GM21447 (cell line): ENCODE measurements at regions not wholly inside any gene's neighbourhood (a gene's known extent, or its start where the extent isn't known, plus 50 kb on each side); places are given as distances from the start of the nearest gene placed in this dataset.
"Not testable (repeated sequence)": the region's sequence is repeated elsewhere in the genome, so short reads cannot be mapped to it uniquely, and the experiment has no call there.

Source experiments
- ATAC-seq: cut with Tn5 transposase; IDR thresholded peaks from one replicate; pipeline ENCODE4 v1.9.1; 2021; ENCODE audit not compliant: unreplicated experiment

GRCh38 chr4:17020451-17020850, 122.0 kb upstream of the LDB2 start:
- ATAC-seq, result no peak

GRCh38 chr4:17018621-17019020, 120.2 kb upstream of the LDB2 start:
- not testable (repeated sequence) for ATAC-seq

GRCh38 chr4:17018013-17018412, 119.6 kb upstream of the LDB2 start:
- ATAC-seq, result no peak

- ATAC-seq, result no peak
These were observed 115.0 kb upstream of the LDB2 start for GRCh38 chr4:17013382-17014006.

- ATAC-seq, result no peak
These were observed 114.0 kb upstream of the LDB2 start for GRCh38 chr4:17012451-17012850.

- ATAC-seq, result no peak
These were observed 112.1 kb upstream of the LDB2 start for GRCh38 chr4:17010426-17011087.

GRCh38 chr4:17009871-17010367, 111.5 kb upstream of the LDB2 start:
- no peak for ATAC-seq

GRCh38 chr4:17008834-17009345, 110.4 kb upstream of the LDB2 start:
- ATAC-seq, result no peak

GRCh38 chr4:17003606-17004392, 105.4 kb upstream of the LDB2 start:
- ATAC-seq, result not testable (repeated sequence)

- no peak for ATAC-seq
These were observed 97.0 kb upstream of the LDB2 start for GRCh38 chr4:16995451-16995850.

GRCh38 chr4:16993956-16994840, 95.8 kb upstream of the LDB2 start:
- no peak for ATAC-seq

GRCh38 chr4:16992566-16993225, 94.3 kb upstream of the LDB2 start:
- no peak for ATAC-seq

- no peak for ATAC-seq
These were observed 93.0 kb upstream of the LDB2 start for GRCh38 chr4:16991450-16991849.

GRCh38 chr4:16989371-16989770, 90.9 kb upstream of the LDB2 start:
- ATAC-seq, result no peak

- ATAC-seq, result no peak
These were observed 90.4 kb upstream of the LDB2 start for GRCh38 chr4:16988814-16989213.

GRCh38 chr4:16977081-16977480, 78.6 kb upstream of the LDB2 start:
- no peak for ATAC-seq

GRCh38 chr4:16969696-16970135, 71.3 kb upstream of the LDB2 start:
- ATAC-seq, result no peak

- ATAC-seq, result no peak
These were observed 69.3 kb upstream of the LDB2 start for GRCh38 chr4:16967722-16968121.

GRCh38 chr4:16959305-16959704, 60.9 kb upstream of the LDB2 start:
- ATAC-seq, result no peak
